ENCODE measurements at regions not wholly inside any gene's neighbourhood (a gene's known extent, or its start where the extent isn't known, plus 50 kb on each side); places are given as distances from the start of the nearest gene placed in this dataset.

GRCh38 chr21:35134309-35134708 is 85.2 kb upstream of the RUNX1 start:
- no peak for TF ChIP-seq REST (IDR thresholded peaks at IDR 0.05)
- TF ChIP-seq, protein P1, sequence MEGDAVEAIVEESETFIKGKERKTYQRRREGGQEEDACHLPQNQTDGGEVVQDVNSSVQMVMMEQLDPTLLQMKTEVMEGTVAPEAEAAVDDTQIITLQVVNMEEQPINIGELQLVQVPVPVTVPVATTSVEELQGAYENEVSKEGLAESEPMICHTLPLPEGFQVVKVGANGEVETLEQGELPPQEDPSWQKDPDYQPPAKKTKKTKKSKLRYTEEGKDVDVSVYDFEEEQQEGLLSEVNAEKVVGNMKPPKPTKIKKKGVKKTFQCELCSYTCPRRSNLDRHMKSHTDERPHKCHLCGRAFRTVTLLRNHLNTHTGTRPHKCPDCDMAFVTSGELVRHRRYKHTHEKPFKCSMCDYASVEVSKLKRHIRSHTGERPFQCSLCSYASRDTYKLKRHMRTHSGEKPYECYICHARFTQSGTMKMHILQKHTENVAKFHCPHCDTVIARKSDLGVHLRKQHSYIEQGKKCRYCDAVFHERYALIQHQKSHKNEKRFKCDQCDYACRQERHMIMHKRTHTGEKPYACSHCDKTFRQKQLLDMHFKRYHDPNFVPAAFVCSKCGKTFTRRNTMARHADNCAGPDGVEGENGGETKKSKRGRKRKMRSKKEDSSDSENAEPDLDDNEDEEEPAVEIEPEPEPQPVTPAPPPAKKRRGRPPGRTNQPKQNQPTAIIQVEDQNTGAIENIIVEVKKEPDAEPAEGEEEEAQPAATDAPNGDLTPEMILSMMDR (IDR thresholded peaks at IDR 0.05): no peak
- TF ChIP-seq BHLHE40 (IDR thresholded peaks at IDR 0.05; ENCODE audit: low read depth, low read length): no peak
- TF ChIP-seq EP300 (IDR thresholded peaks at IDR 0.05): no peak
- TF ChIP-seq JUNB (IDR thresholded peaks at IDR 0.05): no peak
- TF ChIP-seq ZC3H11A (IDR thresholded peaks at IDR 0.05): no peak
- TF ChIP-seq CHD4 (IDR thresholded peaks at IDR 0.05; ENCODE audit: borderline replicate concordance): no peak
- no peak for TF ChIP-seq HDAC2 (IDR thresholded peaks at IDR 0.05)
- TF ChIP-seq CBX8 (IDR thresholded peaks at IDR 0.05): no peak
- no peak for TF ChIP-seq CEBPB (IDR thresholded peaks at IDR 0.05)
- TF ChIP-seq RAD21 (conservative IDR thresholded peaks at IDR 0.05 in 1 of 2, IDR thresholded peaks at IDR 0.05 in 1 of 2): no peak
- no peak for TF ChIP-seq MAZ (IDR thresholded peaks at IDR 0.05; ENCODE audit: borderline replicate concordance, low read depth, low read length)
- no peak for TF ChIP-seq CHD2 (IDR thresholded peaks at IDR 0.05; ENCODE audit: low read length, partially characterized antibody)

Measured in A549 (cell line).